ENCODE measurements at regions not wholly inside any gene's neighbourhood (a gene's known extent, or its start where the extent isn't known, plus 50 kb on each side); places are given as distances from the start of the nearest gene placed in this dataset.

DNA sequence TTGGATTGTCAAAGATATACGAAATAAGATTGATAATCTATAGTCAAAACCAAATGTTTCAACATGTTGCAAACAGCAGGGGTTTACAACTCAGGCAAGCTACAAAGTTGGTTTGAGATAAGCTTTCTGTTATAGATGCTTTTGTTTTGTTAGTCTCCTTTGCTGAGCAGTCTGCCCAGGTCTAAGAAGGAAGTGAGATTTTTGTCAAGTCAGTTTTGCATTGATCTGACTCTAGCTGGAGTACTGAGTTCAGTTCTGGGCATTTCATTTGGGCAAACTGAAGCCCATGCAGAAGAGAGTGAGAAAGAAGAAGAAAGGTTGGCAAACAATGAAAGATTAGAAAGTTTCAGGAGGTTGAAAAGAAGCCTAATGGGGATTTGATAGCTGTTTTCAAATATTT is 983.0 kb upstream of the SLC39A10 start:
- TF ChIP-seq CTCF (IDR thresholded peaks at IDR 0.05 in 8 of 11, conservative IDR thresholded peaks at IDR 0.05 in 3 of 11) (no peak), POLR2AphosphoS5 (IDR thresholded peaks at IDR 0.05) (no peak)

All from spleen (tissue), 7 donors.